ENCODE measurements at regions not wholly inside any gene's neighbourhood (a gene's known extent, or its start where the extent isn't known, plus 50 kb on each side); places are given as distances from the start of the nearest gene placed in this dataset.

- no peak overlapping the region for H3K4me3 Mint-ChIP-seq
- no peaks in the 10 kb centered on the region for H3K9me3 ChIP-seq (ENCODE audit: control insufficient read depth, low read length, poor library complexity, severe bottlenecking)
- H3K27ac Mint-ChIP-seq, result no peak overlapping the region
- peaks cover 76% of the 10 kb centered on the region for H3K27me3 Mint-ChIP-seq
- no peak for DNase-seq
- H3K4me1 Mint-ChIP-seq, result peaks cover 3% of the 10 kb centered on the region
- peaks cover 6% of the 10 kb centered on the region for H3K36me3 Mint-ChIP-seq (ENCODE audit: low read depth)
- ATAC-seq, result no peak
Measured at GRCh38 chr7:148524479-148525224, 65.9 kb upstream of the C7orf33 start.

DNA sequence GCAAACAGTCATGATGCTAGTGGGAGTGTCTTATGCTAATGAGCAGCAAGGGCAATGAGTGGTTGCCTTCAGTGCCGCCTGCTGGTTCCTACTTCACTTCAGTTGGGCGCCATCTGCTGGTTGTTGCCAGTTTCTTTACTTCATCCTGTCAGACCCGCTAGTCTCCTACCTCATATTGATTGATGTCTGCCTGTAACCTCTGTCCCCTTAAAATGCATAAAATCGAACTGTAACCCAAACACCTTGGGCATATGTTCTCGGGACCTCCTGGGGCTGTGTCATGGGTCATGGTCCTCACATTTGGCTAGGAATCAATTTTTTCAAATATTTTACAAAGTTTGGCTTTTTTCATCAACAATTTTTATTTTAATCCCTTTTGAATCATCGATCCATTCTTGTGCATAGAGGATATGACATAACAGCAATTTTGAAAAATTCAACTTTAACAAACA is 62.8 kb upstream of the C7orf33 start:
- Mint-ChIP-seq H3K27ac (no peak overlapping the region), H3K36me3 (ENCODE audit: low read depth) (no peaks in the 10 kb centered on the region), H3K4me3 (no peak overlapping the region), H3K4me1 (peaks cover 3% of the 10 kb centered on the region), H3K27me3 (peaks cover 67% of the 10 kb centered on the region)
- DNase-seq, result peak; percentile 66 to 81 (median 68)
- H3K9me3 ChIP-seq (ENCODE audit: control insufficient read depth, low read length, poor library complexity, severe bottlenecking), result no peaks in the 10 kb centered on the region
- ATAC-seq, result peak; percentile 99

DNA sequence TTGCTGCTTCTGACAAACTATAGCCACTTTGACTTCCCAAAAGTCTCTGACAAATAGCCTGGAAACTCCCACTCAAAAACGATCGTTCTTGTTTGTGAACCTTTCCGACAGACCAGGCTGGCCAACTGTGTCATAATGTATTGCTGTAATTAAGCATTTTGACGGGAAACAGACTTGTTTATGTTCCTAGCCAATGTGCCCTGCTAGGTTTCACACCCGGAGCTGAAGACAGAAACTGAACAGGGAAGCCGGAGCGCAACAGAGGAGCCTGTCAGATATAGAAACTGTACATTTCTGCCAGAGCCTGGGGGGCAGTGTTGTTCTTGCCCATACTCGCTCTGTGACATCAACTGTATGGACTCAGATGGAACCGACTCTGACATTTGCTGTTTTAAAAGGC is 55.3 kb upstream of the C7orf33 start:
- H3K27ac Mint-ChIP-seq, result no peak overlapping the region
- peak; percentile 42 for ATAC-seq
- H3K9me3 ChIP-seq (ENCODE audit: control insufficient read depth, low read length, poor library complexity, severe bottlenecking), result no peaks in the 10 kb centered on the region

DNA sequence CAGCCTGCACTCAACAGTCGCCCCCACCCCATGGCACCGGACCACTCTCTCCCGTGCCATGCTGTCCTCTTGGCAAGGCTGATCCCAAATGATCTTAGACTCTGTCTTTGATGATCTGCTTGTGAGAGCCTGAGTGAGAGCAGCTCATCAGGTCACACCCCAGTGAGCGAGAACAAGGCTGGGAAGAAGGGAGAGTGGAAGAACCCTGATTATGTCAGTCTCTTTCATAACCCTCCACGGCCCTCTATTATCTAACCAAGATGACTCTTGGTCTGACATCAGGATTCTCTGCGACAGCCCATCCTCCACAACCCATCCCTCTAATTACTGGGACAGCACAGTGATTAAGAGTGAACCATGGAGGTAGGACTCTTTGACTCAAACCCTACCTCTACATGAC is 53.1 kb upstream of the C7orf33 start:
- Mint-ChIP-seq H3K27ac (no peak overlapping the region), H3K4me3 (no peak overlapping the region), H3K36me3 (ENCODE audit: low read depth) (no peaks in the 10 kb centered on the region), H3K4me1 (peaks cover 7% of the 10 kb centered on the region), H3K27me3 (peaks cover 27% of the 10 kb centered on the region)
- no peaks in the 10 kb centered on the region for H3K9me3 ChIP-seq (ENCODE audit: control insufficient read depth, low read length, poor library complexity, severe bottlenecking)
- DNase-seq, result no peak
- no peak for ATAC-seq

More for the DNA sequence above, 55.3 kb upstream of the C7orf33 start:
- peaks cover 7% of the 10 kb centered on the region for H3K4me1 Mint-ChIP-seq
- H3K4me3 Mint-ChIP-seq, result peak overlapping the region; percentile 81
- no peaks in the 10 kb centered on the region for H3K36me3 Mint-ChIP-seq (ENCODE audit: low read depth)
- peaks cover 47% of the 10 kb centered on the region for H3K27me3 Mint-ChIP-seq
- no peak for DNase-seq

DNA sequence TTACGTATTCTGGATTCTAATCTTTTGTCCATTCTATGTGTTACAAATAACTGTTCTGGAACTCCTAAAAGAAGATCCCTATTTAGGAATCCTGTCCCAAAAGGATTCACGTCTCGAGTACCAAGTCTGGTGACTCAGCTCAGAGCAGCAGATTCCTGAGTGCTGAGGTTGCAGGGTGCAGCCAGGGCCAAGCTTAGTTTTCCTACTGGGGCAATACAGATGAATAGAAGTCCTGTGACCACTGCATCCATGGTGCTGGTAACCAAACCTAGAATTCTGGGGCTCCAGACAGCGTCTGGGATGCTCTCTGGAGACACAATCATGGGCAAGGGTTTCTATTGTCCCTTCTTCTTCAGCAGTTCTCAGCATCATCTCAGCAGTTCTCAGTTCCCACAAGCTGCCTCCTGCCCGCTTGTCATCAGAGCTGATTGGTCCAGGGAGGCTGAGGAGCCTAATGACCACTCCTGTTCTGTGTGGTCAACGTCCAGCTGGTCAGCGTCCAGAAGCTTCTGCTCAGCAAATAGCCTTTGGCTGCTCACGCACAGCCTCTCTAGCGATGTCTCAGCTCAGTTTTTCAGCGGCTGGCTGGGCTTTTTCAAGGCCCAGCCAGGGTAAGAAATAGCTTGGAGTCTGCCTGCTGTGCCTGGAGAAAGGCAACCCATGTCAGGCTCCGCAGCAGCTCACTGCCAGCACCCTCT is 50.4 kb upstream of the C7orf33 start:
- Mint-ChIP-seq H3K4me1 (peaks cover 6% of the 10 kb centered on the region), H3K4me3 (no peak overlapping the region), H3K27me3 (peaks cover 22% of the 10 kb centered on the region), H3K27ac (no peak overlapping the region), H3K36me3 (ENCODE audit: low read depth) (no peaks in the 10 kb centered on the region)
- no peak for DNase-seq
- no peaks in the 10 kb centered on the region for H3K9me3 ChIP-seq (ENCODE audit: control insufficient read depth, low read length, poor library complexity, severe bottlenecking)
- no peak for ATAC-seq

Data from T-helper 17 cell (primary cell).